CD4-positive, alpha-beta T cell treated with Interleukin-17A for 4 hours (primary cell): ENCODE measurements at regions not wholly inside any gene's neighbourhood (a gene's known extent, or its start where the extent isn't known, plus 50 kb on each side); places are given as distances from the start of the nearest gene placed in this dataset.
"Not testable (repeated sequence)": the region's sequence is repeated elsewhere in the genome, so short reads cannot be mapped to it uniquely, and the experiment has no call there.

Experiments
- DNase-seq: peaks from one replicate; pipeline ENCODE4 v3.0.0-alpha.2; 2020; ENCODE audit warnings: mixed read lengths

- DNase-seq, result no peak
These were observed 129.7 kb downstream of the FAXC start for GRCh38 chr6:99219788-99220187.

GRCh38 chr6:99216959-99217358 lies 132.5 kb downstream of the FAXC start:
- DNase-seq, result no peak

GRCh38 chr6:99195986-99196655 lies 153.4 kb downstream of the FAXC start:
- DNase-seq, result no peak

- DNase-seq, result no peak
These were observed 156.9 kb downstream of the FAXC start for GRCh38 chr6:99192561-99192960.

- DNase-seq, result no peak
These were observed 159.4 kb downstream of the FAXC start for GRCh38 chr6:99189823-99190721.

GRCh38 chr6:99187429-99187828 lies 162.0 kb downstream of the FAXC start:
- DNase-seq, result no peak

- no peak for DNase-seq
These were observed 163.1 kb downstream of the FAXC start for GRCh38 chr6:99186417-99186816.

GRCh38 chr6:99185525-99185924 lies 163.9 kb downstream of the FAXC start:
- DNase-seq, result no peak

GRCh38 chr6:99184696-99185095 lies 164.8 kb downstream of the FAXC start:
- DNase-seq, result no peak

- DNase-seq, result no peak
These were observed 166.4 kb downstream of the FAXC start for GRCh38 chr6:99183066-99183465.

- no peak for DNase-seq
These were observed 168.3 kb downstream of the FAXC start for GRCh38 chr6:99181174-99181573.

GRCh38 chr6:99178168-99178567 lies 171.3 kb downstream of the FAXC start:
- DNase-seq, result no peak

GRCh38 chr6:99177736-99178135 lies 171.7 kb downstream of the FAXC start:
- DNase-seq, result no peak

- DNase-seq, result no peak
These were observed 183.6 kb downstream of the FAXC start for GRCh38 chr6:99165838-99166237.

GRCh38 chr6:99152347-99152643 lies 197.2 kb downstream of the FAXC start:
- no peak for DNase-seq

- DNase-seq, result no peak
These were observed 197.7 kb downstream of the FAXC start for GRCh38 chr6:99151634-99152346.

- no peak for DNase-seq
These were observed 200.7 kb downstream of the FAXC start for GRCh38 chr6:99148761-99149160.

GRCh38 chr6:99148111-99148510 lies 200.4 kb upstream of the FBXL4 start:
- DNase-seq, result no peak

GRCh38 chr6:99147206-99147605 lies 199.5 kb upstream of the FBXL4 start:
- no peak for DNase-seq

GRCh38 chr6:99146711-99147110 lies 199.0 kb upstream of the FBXL4 start:
- no peak for DNase-seq

- DNase-seq, result no peak
These were observed 198.0 kb upstream of the FBXL4 start for GRCh38 chr6:99145738-99146137.

- no peak for DNase-seq
These were observed 195.5 kb upstream of the FBXL4 start for GRCh38 chr6:99143108-99143861.

GRCh38 chr6:99141906-99142305 lies 194.2 kb upstream of the FBXL4 start:
- DNase-seq, result not testable (repeated sequence)
